ENCODE measurements at regions not wholly inside any gene's neighbourhood (a gene's known extent, or its start where the extent isn't known, plus 50 kb on each side); places are given as distances from the start of the nearest gene placed in this dataset.
A peak's percentile ranks its signal among the peaks of the same experiment; 100 is the strongest.

GRCh38 chr15:96891046-96891445 is 560.5 kb downstream of the NR2F2 start:
- Mint-ChIP-seq H3K4me1 (peaks cover 54% of the 10 kb centered on the region), H3K4me3 (peak overlapping the region; percentile 30), H3K36me3 (peaks cover 3% of the 10 kb centered on the region; the same call in 1 of the 2 replicates), H3K9me3 (peaks cover 5% of the 10 kb centered on the region; the same call in 1 of the 2 replicates), H3K27me3 (ENCODE audit: low read depth) (no peaks in the 10 kb centered on the region), H3K27ac (peak overlapping the region; percentile 80)
- DNase-seq (ENCODE audit: low spot score) (no peak), ATAC-seq (no peak; the same call in 1 of the 2 replicates)
- CTCF ChIA-PET: interaction anchor here (0.5 to 1.3 kb wide), 4 partner anchors 400 to 1450 kb away, joined by 3 to 6 read pairs (median 4); no protein-coding TSS in a partner anchor
- POLR2A ChIA-PET: interaction anchor here (0.5 kb wide), 1 partner anchor 443 kb away, joined by 3 read pairs; no protein-coding TSS in a partner anchor
- TF ChIP-seq HMGA2 (CRISPR knock-in tag; IDR thresholded peaks at IDR 0.05) (no peak), GTF2I (CRISPR knock-in tag; conservative IDR thresholded peaks at IDR 0.05) (no peak), ZNF317 (CRISPR knock-in tag; IDR thresholded peaks at IDR 0.05; ENCODE audit: borderline replicate concordance, low read depth) (no peak), ATF3 (CRISPR knock-in tag; conservative IDR thresholded peaks at IDR 0.05) (no peak), JAZF1 (CRISPR knock-in tag; IDR thresholded peaks at IDR 0.05) (no peak), ZNF512 (CRISPR knock-in tag; IDR thresholded peaks at IDR 0.05; ENCODE audit: borderline replicate concordance) (no peak)

GRCh38 chr15:96893159-96893906 is 562.8 kb downstream of the NR2F2 start:
- Mint-ChIP-seq H3K9me3 (no peaks in the 10 kb centered on the region), H3K4me1 (peaks cover 53% of the 10 kb centered on the region), H3K36me3 (no peaks in the 10 kb centered on the region), H3K4me3 (no peak overlapping the region), H3K27me3 (ENCODE audit: low read depth) (no peaks in the 10 kb centered on the region), H3K27ac (no peak overlapping the region)
- ChIA-PET POLR2A (interaction anchor here (0.6 kb wide), 1 partner anchor 9 kb away, joined by 3 read pairs; no protein-coding TSS in a partner anchor), CTCF (interaction anchor here (0.6 to 1.5 kb wide), 9 partner anchors 15 to 485 kb away, joined by 3 to 4 read pairs (median 3); no protein-coding TSS in a partner anchor)
- DNase-seq (ENCODE audit: low spot score): peak; percentile 20
- TF ChIP-seq NR3C1 (CRISPR knock-in tag; conservative IDR thresholded peaks at IDR 0.05; ENCODE audit: low read depth) (no peak), ZNF416 (CRISPR knock-in tag; IDR thresholded peaks at IDR 0.05) (no peak), CTCF (IDR thresholded peaks at IDR 0.05) (peak; percentile 31; the same call in 1 of the 2 replicates)
- peak; percentile 87 for ATAC-seq

GRCh38 chr15:96894659-96895058 is 564.2 kb downstream of the NR2F2 start:
- no peak for DNase-seq (ENCODE audit: low spot score)
- CTCF ChIA-PET: no interaction called here
- H3K36me3 Mint-ChIP-seq: no peaks in the 10 kb centered on the region
- POLR2A ChIA-PET: no interaction called here
- no peaks in the 10 kb centered on the region for H3K9me3 Mint-ChIP-seq
- H3K27ac Mint-ChIP-seq: no peak overlapping the region
- H3K27me3 Mint-ChIP-seq (ENCODE audit: low read depth): no peaks in the 10 kb centered on the region
- TF ChIP-seq MYBL2 (CRISPR knock-in tag; IDR thresholded peaks at IDR 0.05): no peak
- TF ChIP-seq ATF3 (CRISPR knock-in tag; conservative IDR thresholded peaks at IDR 0.05): no peak
- TF ChIP-seq CTCF (IDR thresholded peaks at IDR 0.05): no peak
- TF ChIP-seq ZNF532 (CRISPR knock-in tag; IDR thresholded peaks at IDR 0.05; ENCODE audit: borderline replicate concordance): no peak
- H3K4me1 Mint-ChIP-seq: peaks cover 46% of the 10 kb centered on the region
- ATAC-seq: no peak
- no peak overlapping the region for H3K4me3 Mint-ChIP-seq

All from WTC11 (cell line).